H4 (cell line): ENCODE measurements at regions not wholly inside any gene's neighbourhood (a gene's known extent, or its start where the extent isn't known, plus 50 kb on each side); places are given as distances from the start of the nearest gene placed in this dataset.
"Not testable (repeated sequence)": the region's sequence is repeated elsewhere in the genome, so short reads cannot be mapped to it uniquely, and the experiment has no call there.

ENCODE experiments used
- DNase-seq: peaks from one replicate; pipeline ENCODE4 v3.0.0-alpha.2; 2015; ENCODE audit warnings: low spot score

GRCh38 chr7:89401099-89401498 lies 605.6 kb upstream of the TEX47 start:
- no peak for DNase-seq

- DNase-seq: no peak
These were observed 606.2 kb upstream of the TEX47 start for GRCh38 chr7:89401690-89402089.

DNA sequence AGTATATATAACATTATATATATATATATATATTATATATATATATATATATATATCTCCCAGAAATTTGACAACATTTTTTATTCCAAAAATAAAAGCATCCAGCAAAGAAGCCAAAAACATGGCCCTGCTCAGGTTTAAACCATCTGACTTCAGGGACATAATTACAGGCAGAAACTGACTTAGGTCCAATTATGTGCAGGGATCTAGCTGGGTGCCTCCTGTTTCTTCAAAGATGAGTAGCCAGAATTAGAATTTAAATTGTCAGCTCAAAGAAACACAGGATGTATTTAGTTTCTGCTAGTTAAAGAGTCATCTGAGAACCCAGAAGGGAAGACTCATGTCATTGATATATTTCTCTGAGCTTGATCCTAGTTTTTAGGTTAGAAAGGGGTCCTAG lies 656.4 kb upstream of the TEX47 start:
- no peak for DNase-seq

DNA sequence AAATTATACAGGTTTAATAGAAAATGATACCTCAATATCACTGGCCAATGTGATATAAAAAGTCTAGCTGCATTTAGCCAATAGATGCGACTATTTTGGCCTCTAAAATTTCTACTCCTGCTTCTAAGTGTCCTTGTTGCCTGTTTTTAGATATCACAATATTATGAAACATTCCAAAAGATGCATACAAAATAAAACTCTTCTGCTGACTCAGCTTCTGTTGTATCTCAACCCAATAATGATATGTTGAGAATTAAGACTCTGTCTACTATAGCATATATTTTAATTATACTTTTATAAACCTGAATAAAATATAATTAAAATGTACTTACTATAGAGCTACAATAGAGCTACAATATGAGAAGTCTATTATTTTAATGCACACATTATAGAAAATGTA lies 661.0 kb upstream of the TEX47 start:
- no peak for DNase-seq

- peak; percentile 25 for DNase-seq
These were observed 662.6 kb upstream of the TEX47 start for GRCh38 chr7:89458114-89458513.

- no peak for DNase-seq
These were observed 678.9 kb upstream of the TEX47 start for GRCh38 chr7:89474456-89474855.

- DNase-seq: no peak
These were observed 676.3 kb upstream of the STEAP1 start for GRCh38 chr7:89477991-89478390.

GRCh38 chr7:89495704-89496103 lies 658.6 kb upstream of the STEAP1 start:
- no peak for DNase-seq

GRCh38 chr7:89500084-89500483 lies 654.2 kb upstream of the STEAP1 start:
- no peak for DNase-seq

- no peak for DNase-seq
These were observed 651.0 kb upstream of the STEAP1 start for GRCh38 chr7:89503281-89503680.

DNA sequence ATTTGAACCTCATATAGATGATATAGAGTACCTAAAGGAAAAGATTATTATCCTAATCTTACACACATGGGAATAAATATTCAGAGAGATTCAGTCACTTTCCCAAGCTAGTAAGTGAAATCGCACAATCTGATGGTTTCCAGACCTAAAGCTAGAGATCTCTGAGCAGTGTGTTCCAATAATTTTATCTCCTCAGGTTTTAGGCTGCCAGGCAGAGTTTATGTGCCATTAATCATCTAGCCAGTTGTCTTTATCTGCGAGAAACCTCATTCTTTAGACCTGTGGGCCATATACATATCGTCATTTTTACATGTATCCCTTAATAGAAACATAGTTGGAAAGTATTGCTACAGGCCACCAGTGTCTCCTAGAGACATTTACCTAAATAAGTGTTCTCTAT lies 647.2 kb upstream of the STEAP1 start:
- no peak for DNase-seq

DNA sequence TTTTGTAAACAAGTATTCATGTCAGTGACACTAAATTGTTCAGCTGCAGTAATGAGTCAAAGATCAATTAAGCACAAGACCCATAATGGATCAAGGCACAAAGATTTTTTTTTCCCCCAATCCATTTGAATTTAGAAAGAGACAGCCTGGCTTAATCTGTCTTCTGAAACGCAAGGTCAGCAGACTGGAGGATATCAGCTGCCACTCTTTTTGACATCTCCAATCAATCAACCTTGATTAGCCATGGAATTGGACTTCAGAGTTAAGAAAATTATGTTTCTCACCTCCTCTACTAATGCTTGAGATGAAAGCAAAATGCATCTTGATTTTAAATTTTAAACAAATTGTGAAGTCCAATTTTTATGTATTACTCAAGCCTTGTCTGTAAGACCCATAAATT lies 642.4 kb upstream of the STEAP1 start:
- DNase-seq: no peak

- DNase-seq: no peak
These were observed 639.3 kb upstream of the STEAP1 start for GRCh38 chr7:89514970-89515369.

DNA sequence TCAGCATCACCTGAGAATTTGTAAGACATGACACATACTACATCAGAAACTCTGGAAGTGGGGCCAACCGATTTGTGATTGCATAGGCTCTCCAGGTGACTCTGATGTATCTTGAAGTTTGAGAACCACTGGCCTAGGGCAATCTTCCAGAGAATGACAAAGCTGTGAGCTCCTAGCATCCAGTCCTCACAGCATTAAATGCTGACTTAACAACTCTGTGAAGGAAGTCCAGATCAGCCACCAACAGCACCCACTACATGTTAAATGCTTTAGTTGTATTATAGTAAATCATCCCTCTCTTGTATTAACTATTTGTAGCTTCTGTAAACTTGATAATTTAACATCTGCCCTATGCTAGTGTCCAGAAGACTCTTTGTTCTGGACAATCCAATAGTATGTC lies 636.5 kb upstream of the STEAP1 start:
- no peak for DNase-seq

DNA sequence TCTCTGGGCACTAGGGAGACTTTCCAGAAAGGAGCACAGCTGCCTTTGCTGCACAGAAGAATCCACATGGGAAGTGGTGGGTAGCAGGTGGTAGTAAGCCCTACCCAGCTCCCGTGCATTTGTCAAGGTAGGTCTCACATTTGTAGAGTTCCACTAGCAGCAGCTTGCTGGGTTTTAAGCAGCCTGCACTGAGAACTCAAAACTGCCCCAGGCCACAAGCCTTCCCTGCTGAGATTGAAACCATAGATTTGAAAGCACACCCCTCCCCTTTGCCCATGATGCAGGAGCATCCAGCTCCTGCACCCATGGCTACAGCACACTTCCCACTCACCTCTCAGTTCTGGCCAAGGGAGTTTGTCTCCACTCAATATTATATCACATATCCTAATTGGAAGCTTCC lies 604.5 kb upstream of the STEAP1 start:
- no peak for DNase-seq

DNA sequence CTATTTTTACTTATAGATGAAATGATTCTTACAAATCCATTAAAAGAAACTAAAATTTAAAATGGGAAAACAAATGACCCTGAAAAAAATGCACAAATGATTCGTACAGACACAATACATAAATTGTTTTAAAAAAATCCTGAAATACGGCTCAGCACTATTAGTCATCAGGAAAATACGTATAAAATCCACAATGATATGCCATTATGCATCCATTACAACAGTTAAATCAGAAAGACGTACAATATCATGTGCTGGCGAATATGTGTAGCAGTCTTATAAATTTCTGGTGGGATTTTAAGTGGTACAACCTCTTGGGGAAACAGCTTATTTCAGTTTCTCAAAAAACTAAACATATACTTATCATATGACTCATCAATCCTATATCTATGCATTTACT lies 600.1 kb upstream of the STEAP1 start:
- DNase-seq: no peak

GRCh38 chr7:89559596-89559995 lies 594.7 kb upstream of the STEAP1 start:
- DNase-seq: no peak

- DNase-seq: no peak
These were observed 590.7 kb upstream of the STEAP1 start for GRCh38 chr7:89563597-89563996.

GRCh38 chr7:89584896-89585295 lies 569.4 kb upstream of the STEAP1 start:
- no peak for DNase-seq

GRCh38 chr7:89593125-89593524 lies 561.1 kb upstream of the STEAP1 start:
- DNase-seq: no peak

GRCh38 chr7:89602984-89603383 lies 551.3 kb upstream of the STEAP1 start:
- DNase-seq: no peak

GRCh38 chr7:89605362-89605761 lies 548.9 kb upstream of the STEAP1 start:
- no peak for DNase-seq

DNA sequence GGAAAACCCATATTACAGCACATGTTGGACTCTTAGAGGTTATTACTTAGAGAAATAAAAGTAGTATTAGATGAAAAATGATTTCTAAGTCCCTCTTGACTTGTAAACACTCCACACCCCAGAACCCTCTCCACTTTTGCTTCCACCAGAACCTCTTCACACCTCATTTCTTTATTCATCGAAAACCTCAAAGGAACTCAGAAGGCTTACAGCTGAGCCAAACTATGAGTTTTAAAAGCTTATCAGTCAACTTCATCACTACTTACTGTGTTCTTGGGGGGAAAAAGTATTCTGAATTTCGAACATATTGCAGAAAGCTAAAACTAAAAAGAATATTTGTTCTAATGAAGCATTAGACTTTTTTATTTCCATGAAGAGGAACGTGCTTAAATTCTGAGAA lies 547.8 kb upstream of the STEAP1 start:
- DNase-seq: no peak

- no peak for DNase-seq
These were observed 546.5 kb upstream of the STEAP1 start for GRCh38 chr7:89607792-89608191.

- not testable (repeated sequence) for DNase-seq
These were observed 537.4 kb upstream of the STEAP1 start for GRCh38 chr7:89616829-89617228.
